ENCODE measurements at regions not wholly inside any gene's neighbourhood (a gene's known extent, or its start where the extent isn't known, plus 50 kb on each side); places are given as distances from the start of the nearest gene placed in this dataset.

DNA sequence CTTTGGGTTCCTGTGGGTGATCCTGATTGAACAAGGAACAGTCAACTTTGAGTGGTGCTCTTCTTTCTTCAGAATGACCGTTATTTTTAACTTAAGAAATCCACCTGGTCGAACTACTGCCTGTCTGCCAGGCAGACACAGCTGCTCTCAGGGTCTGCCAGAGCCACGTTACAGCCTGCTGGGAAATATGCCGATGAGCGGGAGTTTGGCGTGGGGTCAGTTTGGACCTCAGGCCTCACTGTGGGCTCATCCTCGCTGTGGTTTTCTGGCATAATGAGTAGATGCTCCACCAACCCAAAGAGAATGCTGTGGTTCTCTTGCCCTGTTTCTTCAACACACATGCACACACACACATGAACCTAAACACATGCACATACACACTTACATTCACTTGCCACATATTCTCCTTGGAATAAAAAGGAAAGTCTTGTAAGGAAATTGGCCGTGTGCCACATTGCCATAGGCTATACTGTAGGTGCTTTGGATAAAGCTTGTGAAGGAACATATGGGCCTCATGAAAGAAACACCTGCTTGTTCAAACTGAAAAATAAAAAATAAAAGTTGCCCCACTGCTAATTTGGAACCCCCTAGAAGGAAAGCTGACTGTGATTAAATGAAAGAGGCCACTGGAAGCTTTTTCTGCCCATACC is 598.7 kb upstream of the KLF12 start:
- ChIA-PET POLR2A (no interaction called here), CTCF (no interaction called here)
- H3K27ac ChIP-seq (ENCODE audit: low read length), result no peak overlapping the region
- in situ Hi-C loops (cut with HindIII; ENCODE audit: low pct_unique_long_range_greater_than_20kb, low sequenced_read_pairs), result no loop called here
- no peaks in the 10 kb centered on the region for H3K27me3 ChIP-seq (ENCODE audit: control insufficient read depth, insufficient read depth, low read length)
- no peaks in the 10 kb centered on the region for H3K36me3 ChIP-seq (ENCODE audit: control insufficient read depth, insufficient read depth, low read length)
- no peak overlapping the region for H3K4me3 ChIP-seq (ENCODE audit: low read depth in 2 of 2, low read length in 2 of 2)
- intact Hi-C loops (cut with micrococcal nuclease; ENCODE audit: unreplicated experiment), result no loop called here
- ATAC-seq, result no peak
- DNase-seq (ENCODE audit: low read depth, low spot score), result no peak
- no peaks in the 10 kb centered on the region for H3K4me1 ChIP-seq (ENCODE audit: control insufficient read depth, insufficient read depth, low read length)
- no TSS peak for BruUV-seq (replicated peaks)
- H3K9me3 ChIP-seq (ENCODE audit: control insufficient read depth, insufficient read depth, low read depth, low read length), result no peaks in the 10 kb centered on the region
- TF ChIP-seq, protein P1, sequence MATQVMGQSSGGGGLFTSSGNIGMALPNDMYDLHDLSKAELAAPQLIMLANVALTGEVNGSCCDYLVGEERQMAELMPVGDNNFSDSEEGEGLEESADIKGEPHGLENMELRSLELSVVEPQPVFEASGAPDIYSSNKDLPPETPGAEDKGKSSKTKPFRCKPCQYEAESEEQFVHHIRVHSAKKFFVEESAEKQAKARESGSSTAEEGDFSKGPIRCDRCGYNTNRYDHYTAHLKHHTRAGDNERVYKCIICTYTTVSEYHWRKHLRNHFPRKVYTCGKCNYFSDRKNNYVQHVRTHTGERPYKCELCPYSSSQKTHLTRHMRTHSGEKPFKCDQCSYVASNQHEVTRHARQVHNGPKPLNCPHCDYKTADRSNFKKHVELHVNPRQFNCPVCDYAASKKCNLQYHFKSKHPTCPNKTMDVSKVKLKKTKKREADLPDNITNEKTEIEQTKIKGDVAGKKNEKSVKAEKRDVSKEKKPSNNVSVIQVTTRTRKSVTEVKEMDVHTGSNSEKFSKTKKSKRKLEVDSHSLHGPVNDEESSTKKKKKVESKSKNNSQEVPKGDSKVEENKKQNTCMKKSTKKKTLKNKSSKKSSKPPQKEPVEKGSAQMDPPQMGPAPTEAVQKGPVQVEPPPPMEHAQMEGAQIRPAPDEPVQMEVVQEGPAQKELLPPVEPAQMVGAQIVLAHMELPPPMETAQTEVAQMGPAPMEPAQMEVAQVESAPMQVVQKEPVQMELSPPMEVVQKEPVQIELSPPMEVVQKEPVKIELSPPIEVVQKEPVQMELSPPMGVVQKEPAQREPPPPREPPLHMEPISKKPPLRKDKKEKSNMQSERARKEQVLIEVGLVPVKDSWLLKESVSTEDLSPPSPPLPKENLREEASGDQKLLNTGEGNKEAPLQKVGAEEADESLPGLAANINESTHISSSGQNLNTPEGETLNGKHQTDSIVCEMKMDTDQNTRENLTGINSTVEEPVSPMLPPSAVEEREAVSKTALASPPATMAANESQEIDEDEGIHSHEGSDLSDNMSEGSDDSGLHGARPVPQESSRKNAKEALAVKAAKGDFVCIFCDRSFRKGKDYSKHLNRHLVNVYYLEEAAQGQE (IDR thresholded peaks at IDR 0.05; ENCODE audit: insufficient read depth in 1 of 2, low read depth in 2 of 2, low read length in 1 of 2), result no peak
- TF ChIP-seq POLR2AphosphoS5 (IDR thresholded peaks at IDR 0.05; ENCODE audit: low read depth, low read length) (no peak), TCF7L2 (IDR thresholded peaks at IDR 0.05; ENCODE audit: low read depth, low read length) (no peak), SIN3A (IDR thresholded peaks at IDR 0.05; ENCODE audit: borderline replicate concordance, insufficient read depth, low read depth, low read length) (no peak)
- TF ChIP-seq, protein P2, sequence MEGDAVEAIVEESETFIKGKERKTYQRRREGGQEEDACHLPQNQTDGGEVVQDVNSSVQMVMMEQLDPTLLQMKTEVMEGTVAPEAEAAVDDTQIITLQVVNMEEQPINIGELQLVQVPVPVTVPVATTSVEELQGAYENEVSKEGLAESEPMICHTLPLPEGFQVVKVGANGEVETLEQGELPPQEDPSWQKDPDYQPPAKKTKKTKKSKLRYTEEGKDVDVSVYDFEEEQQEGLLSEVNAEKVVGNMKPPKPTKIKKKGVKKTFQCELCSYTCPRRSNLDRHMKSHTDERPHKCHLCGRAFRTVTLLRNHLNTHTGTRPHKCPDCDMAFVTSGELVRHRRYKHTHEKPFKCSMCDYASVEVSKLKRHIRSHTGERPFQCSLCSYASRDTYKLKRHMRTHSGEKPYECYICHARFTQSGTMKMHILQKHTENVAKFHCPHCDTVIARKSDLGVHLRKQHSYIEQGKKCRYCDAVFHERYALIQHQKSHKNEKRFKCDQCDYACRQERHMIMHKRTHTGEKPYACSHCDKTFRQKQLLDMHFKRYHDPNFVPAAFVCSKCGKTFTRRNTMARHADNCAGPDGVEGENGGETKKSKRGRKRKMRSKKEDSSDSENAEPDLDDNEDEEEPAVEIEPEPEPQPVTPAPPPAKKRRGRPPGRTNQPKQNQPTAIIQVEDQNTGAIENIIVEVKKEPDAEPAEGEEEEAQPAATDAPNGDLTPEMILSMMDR (IDR thresholded peaks at IDR 0.05), result no peak

- intact Hi-C loops (cut with micrococcal nuclease; ENCODE audit: unreplicated experiment), result no loop called here
- ATAC-seq, result no peak
- no peaks in the 10 kb centered on the region for H3K4me1 ChIP-seq (ENCODE audit: control insufficient read depth, insufficient read depth, low read length)
- H3K27ac ChIP-seq (ENCODE audit: low read length), result no peak overlapping the region
- no peak for DNase-seq (ENCODE audit: low read depth, low spot score)
- H3K4me3 ChIP-seq (ENCODE audit: low read depth in 2 of 2, low read length in 2 of 2), result no peak overlapping the region
- TF ChIP-seq POLR2AphosphoS5 (IDR thresholded peaks at IDR 0.05; ENCODE audit: low read depth, low read length), result no peak
- no peak for TF ChIP-seq SIN3A (IDR thresholded peaks at IDR 0.05; ENCODE audit: borderline replicate concordance, insufficient read depth, low read depth, low read length)
- TF ChIP-seq, protein P2 (IDR thresholded peaks at IDR 0.05), result no peak
- TF ChIP-seq TCF7L2 (IDR thresholded peaks at IDR 0.05; ENCODE audit: low read depth, low read length), result no peak
- no TSS peak for BruUV-seq (replicated peaks)
- H3K9me3 ChIP-seq (ENCODE audit: control insufficient read depth, insufficient read depth, low read depth, low read length), result no peaks in the 10 kb centered on the region
- H3K36me3 ChIP-seq (ENCODE audit: control insufficient read depth, insufficient read depth, low read length), result no peaks in the 10 kb centered on the region
- in situ Hi-C loops (cut with HindIII; ENCODE audit: low pct_unique_long_range_greater_than_20kb, low sequenced_read_pairs), result no loop called here
- ChIA-PET POLR2A (no interaction called here), CTCF (no interaction called here)
- H3K27me3 ChIP-seq (ENCODE audit: control insufficient read depth, insufficient read depth, low read length), result no peaks in the 10 kb centered on the region
Measured at GRCh38 chr13:74731731-74732130, 597.5 kb upstream of the KLF12 start.

All from Panc1 (cell line).